ENCODE measurements at regions not wholly inside any gene's neighbourhood (a gene's known extent, or its start where the extent isn't known, plus 50 kb on each side); places are given as distances from the start of the nearest gene placed in this dataset.
A peak's percentile ranks its signal among the peaks of the same experiment; 100 is the strongest.
"Not testable (repeated sequence)": the region's sequence is repeated elsewhere in the genome, so short reads cannot be mapped to it uniquely, and the experiment has no call there.

DNA sequence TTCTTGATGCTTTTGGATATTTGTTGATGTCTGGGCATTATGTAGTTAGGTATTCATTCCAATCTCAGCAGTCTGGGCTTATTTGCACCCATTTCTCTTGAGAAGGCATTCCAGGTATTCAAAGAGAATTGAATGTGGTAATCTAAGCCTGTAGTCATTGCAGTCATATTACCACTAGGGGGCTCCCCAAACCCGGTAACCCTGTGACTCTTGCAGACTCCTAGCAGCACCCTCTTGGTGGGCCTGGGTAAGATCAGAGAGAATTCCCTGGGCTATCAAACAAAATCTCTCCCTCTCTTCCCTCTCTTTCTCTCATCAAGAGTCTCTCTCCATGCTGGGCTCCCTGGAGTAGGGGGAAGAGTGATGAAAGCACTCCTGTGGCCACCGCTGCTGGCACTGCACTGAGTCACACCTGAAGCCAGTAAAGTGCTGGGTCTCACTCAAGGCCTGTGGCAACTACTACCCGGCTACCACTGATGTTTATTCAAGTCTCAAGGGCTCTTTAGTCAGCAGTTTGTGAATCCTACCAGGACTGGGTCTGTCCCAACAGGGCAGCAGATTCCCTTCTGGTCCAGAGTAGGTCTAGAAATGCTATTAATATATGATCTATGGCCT lies 187.7 kb upstream of the NUDT10 start:
- H3K9me3 ChIP-seq: no peaks in the 10 kb centered on the region
- DNase-seq: peak in 2 of 3 donors; percentile 19 to 51
- H3K27ac ChIP-seq: no peak overlapping the region
- no peak for TF ChIP-seq POLR2A (IDR thresholded peaks at IDR 0.05)
- TF ChIP-seq, protein P1, sequence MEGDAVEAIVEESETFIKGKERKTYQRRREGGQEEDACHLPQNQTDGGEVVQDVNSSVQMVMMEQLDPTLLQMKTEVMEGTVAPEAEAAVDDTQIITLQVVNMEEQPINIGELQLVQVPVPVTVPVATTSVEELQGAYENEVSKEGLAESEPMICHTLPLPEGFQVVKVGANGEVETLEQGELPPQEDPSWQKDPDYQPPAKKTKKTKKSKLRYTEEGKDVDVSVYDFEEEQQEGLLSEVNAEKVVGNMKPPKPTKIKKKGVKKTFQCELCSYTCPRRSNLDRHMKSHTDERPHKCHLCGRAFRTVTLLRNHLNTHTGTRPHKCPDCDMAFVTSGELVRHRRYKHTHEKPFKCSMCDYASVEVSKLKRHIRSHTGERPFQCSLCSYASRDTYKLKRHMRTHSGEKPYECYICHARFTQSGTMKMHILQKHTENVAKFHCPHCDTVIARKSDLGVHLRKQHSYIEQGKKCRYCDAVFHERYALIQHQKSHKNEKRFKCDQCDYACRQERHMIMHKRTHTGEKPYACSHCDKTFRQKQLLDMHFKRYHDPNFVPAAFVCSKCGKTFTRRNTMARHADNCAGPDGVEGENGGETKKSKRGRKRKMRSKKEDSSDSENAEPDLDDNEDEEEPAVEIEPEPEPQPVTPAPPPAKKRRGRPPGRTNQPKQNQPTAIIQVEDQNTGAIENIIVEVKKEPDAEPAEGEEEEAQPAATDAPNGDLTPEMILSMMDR (IDR thresholded peaks at IDR 0.05): peak in 4 of 6 experiments; percentile 26 to 41 (median 38)
- H3K4me3 ChIP-seq: no peak overlapping the region
- no peaks in the 10 kb centered on the region for H3K27me3 ChIP-seq
- no peaks in the 10 kb centered on the region for H3K4me1 ChIP-seq
- no peaks in the 10 kb centered on the region for H3K36me3 ChIP-seq

DNA sequence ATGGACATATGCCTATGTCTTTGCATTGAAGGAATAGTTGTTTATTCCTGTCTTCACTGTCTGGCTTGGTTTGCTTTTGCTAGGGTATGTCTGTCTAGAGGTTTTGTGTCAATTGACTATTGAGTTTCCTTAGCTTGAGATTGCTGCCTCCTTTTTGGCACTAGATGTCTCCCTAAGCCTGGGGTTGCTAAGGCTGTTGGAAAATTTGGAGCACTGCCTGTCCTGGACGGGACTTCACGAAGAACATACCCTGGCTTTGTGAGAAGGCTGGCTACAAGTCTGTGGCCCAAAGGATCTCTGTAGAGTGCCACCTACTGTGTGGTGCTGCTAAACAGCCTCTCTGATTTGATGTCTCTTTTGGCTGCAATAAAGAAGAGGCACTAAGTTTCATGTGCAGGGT lies 183.8 kb upstream of the NUDT10 start:
- DNase-seq: no peak
- Histone ChIP-seq H3K27ac (no peak overlapping the region), H3K4me3 (no peak overlapping the region), H3K4me1 (no peaks in the 10 kb centered on the region), H3K9me3 (no peaks in the 10 kb centered on the region), H3K36me3 (no peaks in the 10 kb centered on the region), H3K27me3 (no peaks in the 10 kb centered on the region)
- no peak for TF ChIP-seq POLR2A (IDR thresholded peaks at IDR 0.05)
- TF ChIP-seq, protein P1 (IDR thresholded peaks at IDR 0.05): no peak

DNA sequence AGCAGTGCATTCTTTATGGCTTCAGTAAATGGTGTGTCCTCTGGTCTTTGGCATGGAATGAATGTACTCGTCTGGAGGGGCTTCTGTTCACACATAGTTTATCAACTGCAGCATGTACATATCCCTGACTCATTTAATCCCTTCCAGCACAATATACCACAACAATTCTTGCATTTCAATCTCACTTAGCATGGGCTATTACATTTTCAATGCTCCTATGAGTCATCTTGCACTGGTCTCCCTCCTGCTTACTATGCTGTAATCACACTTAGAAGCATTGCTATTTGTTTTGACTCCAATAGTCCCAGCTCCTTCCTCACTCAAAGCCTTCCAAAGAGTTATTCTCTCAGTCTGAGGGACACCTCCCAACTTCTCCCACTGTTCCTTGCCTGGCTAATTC lies 180.9 kb upstream of the NUDT10 start:
- Histone ChIP-seq H3K27ac (no peak overlapping the region), H3K9me3 (no peaks in the 10 kb centered on the region), H3K36me3 (no peaks in the 10 kb centered on the region), H3K4me3 (no peak overlapping the region), H3K4me1 (no peaks in the 10 kb centered on the region), H3K27me3 (no peaks in the 10 kb centered on the region)
- TF ChIP-seq, protein P1 (IDR thresholded peaks at IDR 0.05): no peak
- DNase-seq: no peak

DNA sequence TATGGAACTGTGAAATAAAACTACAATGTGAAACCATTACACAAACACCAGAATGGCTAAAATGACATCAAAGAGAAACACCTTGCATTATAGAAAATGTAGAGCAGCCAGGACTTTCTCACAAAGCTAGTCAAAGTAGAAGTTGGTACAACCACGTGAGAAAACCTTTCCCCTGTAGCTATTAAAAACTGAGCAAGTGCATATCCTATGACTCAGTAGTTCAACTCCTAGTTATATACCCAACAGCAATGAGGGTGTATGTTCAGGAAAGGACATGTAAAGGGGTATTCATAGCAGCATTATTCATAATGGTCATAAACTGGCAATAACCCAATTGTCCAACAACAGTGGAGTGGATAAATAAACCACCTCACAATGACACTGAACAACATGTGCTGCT lies 177.5 kb upstream of the NUDT10 start:
- H3K27me3 ChIP-seq: no peaks in the 10 kb centered on the region
- no peak for TF ChIP-seq POLR2A (IDR thresholded peaks at IDR 0.05)
- TF ChIP-seq, protein P1 (IDR thresholded peaks at IDR 0.05): no peak
- no peaks in the 10 kb centered on the region for H3K36me3 ChIP-seq
- DNase-seq: no peak
- H3K4me1 ChIP-seq: no peaks in the 10 kb centered on the region
- no peak overlapping the region for H3K27ac ChIP-seq
- no peaks in the 10 kb centered on the region for H3K9me3 ChIP-seq
- H3K4me3 ChIP-seq: no peak overlapping the region

DNA sequence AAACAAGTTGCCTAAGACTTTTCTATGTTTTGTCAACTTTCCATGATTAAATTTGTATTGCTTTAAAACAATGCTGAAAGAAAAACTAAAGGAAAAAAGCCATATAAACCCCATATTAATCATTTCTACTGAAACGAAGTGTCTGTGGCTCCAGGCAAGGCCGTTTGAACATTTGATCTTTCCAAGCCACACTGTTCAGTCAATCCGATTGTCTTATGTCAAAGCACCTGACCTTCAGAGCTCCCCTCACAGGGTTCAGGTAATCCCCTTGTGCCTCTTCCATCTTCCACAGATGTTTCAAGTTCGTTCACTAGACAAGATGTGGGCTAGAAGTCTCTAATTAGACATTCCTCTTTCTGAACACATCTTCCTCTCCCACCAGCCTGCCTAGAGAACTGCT lies 177.1 kb upstream of the NUDT10 start:
- TF ChIP-seq POLR2A (IDR thresholded peaks at IDR 0.05): no peak
- TF ChIP-seq, protein P1 (IDR thresholded peaks at IDR 0.05): no peak
- Histone ChIP-seq H3K4me1 (no peaks in the 10 kb centered on the region), H3K9me3 (no peaks in the 10 kb centered on the region), H3K27ac (no peak overlapping the region), H3K27me3 (no peaks in the 10 kb centered on the region), H3K36me3 (no peaks in the 10 kb centered on the region), H3K4me3 (no peak overlapping the region)
- no peak for DNase-seq

DNA sequence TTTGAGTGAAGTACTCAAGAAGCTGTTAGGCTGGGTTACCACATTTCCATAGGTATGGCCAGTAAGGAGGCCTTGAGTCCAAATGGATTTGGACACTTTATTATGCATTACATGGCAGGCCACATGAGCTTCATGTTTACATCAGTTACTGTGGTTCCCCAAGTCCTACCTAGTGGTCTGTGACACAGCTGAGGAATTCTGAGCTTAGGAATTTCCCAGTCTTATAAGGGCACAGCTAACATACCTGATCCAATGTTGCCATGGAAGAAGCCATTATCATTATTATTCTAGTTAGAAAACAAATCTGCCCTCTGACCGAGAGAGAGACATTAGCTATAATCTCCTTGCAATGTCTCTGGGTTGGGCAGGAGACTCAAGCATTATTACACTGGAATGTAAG lies 174.4 kb upstream of the NUDT10 start:
- Histone ChIP-seq H3K27ac (no peak overlapping the region), H3K36me3 (no peaks in the 10 kb centered on the region), H3K9me3 (no peaks in the 10 kb centered on the region), H3K4me3 (no peak overlapping the region), H3K27me3 (no peaks in the 10 kb centered on the region), H3K4me1 (no peaks in the 10 kb centered on the region)
- DNase-seq: no peak
- TF ChIP-seq POLR2A (IDR thresholded peaks at IDR 0.05): no peak
- TF ChIP-seq, protein P1 (IDR thresholded peaks at IDR 0.05): no peak

DNA sequence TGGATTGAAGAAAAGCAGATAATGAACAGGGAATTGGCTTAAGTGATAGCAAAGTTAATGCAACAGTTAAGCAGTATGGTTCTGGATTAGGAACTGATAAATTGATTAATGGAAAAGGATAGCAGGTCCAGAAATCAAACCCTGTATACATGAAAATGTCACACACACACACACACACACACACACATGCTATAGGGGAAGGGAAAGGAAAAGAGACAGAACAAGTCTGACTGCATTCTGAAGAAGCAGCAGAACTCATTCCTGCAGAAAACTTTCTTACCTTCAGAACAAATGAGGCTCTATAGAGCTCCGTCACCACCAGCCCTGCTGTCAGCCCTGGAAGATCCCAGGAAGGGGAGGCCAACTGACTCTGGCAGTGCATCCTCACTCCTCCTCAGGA lies 173.2 kb upstream of the NUDT10 start:
- not testable (repeated sequence) for H3K4me1 ChIP-seq, DNase-seq, H3K27ac ChIP-seq, H3K27me3 ChIP-seq, H3K4me3 ChIP-seq, H3K9me3 ChIP-seq, H3K36me3 ChIP-seq
